Occipital lobe (tissue), 1 donor: ENCODE measurements at regions not wholly inside any gene's neighbourhood (a gene's known extent, or its start where the extent isn't known, plus 50 kb on each side); places are given as distances from the start of the nearest gene placed in this dataset.

Experiments
- DNase-seq: peaks from one replicate; lab custom pipeline; 2025; lab: John Stamatoyannopoulos, UW

GRCh38 chr4:124525524-124525923 is 187.0 kb downstream of the ANKRD50 start:
- peak; percentile 0 for DNase-seq

DNA sequence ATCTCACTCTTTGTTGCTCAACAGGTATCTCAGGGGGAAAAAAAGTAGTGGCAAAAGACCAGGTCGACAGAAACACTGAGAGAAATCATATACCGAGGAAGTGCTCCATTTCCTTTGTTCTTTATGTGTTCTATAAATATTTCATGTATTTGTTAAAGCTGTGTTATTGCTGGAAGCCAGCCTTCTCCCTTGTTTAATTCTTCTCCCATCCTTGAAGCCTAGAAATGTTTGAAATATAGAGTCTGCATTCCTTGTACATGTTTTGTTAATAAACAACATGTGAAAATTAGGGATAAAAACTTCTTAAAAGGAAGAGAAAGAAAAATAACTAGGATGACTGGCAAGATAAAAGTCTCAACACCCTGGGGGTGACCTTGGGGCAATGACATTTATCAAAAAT is 186.2 kb downstream of the ANKRD50 start:
- DNase-seq, result no peak

- no peak for DNase-seq
These were observed 185.8 kb downstream of the ANKRD50 start for GRCh38 chr4:124526769-124527168.

GRCh38 chr4:124527364-124527763 is 185.2 kb downstream of the ANKRD50 start:
- DNase-seq, result no peak

- no peak for DNase-seq
These were observed 183.4 kb downstream of the ANKRD50 start for GRCh38 chr4:124529131-124529530.

GRCh38 chr4:124530464-124531077 is 182.0 kb downstream of the ANKRD50 start:
- no peak for DNase-seq

GRCh38 chr4:124534131-124534530 is 178.4 kb downstream of the ANKRD50 start:
- DNase-seq, result no peak

- no peak for DNase-seq
These were observed 177.5 kb downstream of the ANKRD50 start for GRCh38 chr4:124535003-124535402.

DNA sequence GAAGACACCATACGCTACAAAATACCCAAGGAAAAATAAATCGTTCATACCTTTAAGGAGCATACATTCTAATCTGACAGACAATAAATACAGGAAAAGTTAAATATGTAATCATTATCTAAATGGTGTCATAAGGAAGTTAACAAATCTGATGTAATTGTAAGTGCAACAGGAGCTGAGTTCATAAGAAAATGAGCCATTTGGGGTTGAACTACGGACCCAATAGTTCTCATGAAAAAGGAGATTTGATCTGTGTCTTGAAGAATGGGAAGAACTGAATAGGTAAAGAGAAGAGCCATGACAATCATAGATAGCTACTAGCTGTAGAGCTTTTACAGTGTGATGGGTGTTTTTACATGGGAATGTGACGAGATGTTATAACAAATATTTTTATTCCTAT is 175.6 kb downstream of the ANKRD50 start:
- no peak for DNase-seq

DNA sequence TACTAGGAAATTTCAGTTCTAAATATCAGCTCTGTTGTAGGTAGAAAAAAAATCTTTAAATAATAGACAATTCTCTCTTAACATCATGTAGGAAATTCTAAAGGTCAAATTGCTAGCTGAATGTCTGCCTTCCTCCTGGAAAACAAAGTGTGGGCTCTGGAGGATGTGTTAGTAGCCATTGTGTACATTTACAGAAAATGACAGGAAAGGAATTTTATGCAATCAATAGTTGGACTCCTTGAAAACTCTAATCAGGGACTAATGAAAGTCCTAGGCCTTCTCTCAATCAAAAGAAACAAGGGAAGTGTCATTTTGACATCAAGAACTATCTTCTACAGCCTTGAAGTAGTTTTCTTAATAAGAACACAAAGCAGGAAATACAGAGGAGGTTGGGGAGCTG is 174.6 kb downstream of the ANKRD50 start:
- DNase-seq, result no peak

GRCh38 chr4:124540014-124540413 is 172.5 kb downstream of the ANKRD50 start:
- no peak for DNase-seq

DNA sequence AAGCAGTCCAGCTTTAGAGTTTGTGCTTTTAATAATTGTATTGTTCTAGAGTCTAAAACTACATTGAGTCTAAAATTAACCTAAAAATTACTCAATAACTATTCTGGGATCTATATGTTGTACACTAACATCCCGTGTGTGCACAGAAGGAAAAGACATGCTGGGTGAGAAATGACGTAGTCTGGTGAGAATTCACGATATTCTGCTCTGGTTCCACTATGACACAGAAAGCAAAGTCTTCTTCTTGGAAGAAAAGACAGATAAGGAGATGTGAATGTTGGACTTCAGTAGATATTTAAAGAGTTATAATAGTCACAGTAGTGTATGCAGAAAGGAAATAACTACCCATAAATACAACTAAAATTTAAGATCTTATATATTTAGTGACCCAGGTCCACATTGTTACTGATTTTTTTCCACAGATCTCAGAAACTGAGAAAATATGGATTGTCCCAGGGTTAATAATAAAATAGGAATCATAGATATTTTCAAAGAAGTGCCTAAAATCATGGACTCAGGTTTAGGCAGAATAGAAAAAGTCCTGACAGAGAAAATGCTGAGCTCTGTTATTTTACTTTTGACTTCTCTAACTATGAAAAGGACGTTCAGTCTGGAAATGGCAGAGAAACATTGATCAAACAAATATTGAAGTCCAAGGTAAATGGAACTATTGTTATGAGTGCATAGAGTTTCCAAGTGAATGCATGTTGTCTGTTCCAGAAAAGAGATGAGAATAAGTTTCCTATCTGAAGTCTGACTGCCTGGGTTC is 170.7 kb downstream of the ANKRD50 start:
- no peak for DNase-seq

DNA sequence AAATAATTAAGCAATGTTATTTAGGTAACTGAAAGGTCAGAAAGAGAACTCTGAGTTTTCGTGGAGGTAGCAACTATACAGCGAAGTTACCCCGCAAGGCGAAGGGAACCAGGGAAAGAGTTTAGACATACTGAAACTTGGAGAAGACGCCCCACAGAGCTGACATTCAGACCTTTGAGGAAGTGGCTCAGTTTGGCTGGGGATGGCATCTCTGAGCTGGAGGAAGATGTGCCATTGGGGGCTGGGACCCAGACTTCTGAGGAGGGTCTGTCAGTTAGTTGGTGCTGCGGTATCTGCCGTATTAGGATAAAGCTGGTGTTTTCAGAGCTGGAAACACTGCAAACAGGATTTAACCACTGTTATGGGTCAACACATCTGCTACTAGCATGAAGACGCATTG is 156.6 kb downstream of the ANKRD50 start:
- no peak for DNase-seq

DNA sequence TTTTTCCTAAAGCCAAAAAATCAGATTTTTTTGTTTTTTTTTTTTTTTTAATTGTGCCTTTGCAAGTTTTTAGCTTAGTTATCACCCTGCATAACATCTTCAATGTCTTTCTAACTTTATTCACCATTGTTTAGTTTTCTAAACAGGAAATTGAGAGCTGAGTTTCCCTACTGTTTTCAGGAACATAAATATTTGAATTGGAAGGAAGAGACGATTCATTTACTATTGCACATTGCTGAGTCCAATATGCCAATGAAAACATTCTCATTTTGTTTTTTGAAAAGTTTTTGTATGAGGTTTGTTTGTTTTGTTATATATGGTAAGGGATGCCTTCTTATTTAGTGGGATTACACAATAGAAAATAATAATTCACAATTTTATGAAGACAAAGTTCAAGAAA is 148.4 kb downstream of the ANKRD50 start:
- no peak for DNase-seq

DNA sequence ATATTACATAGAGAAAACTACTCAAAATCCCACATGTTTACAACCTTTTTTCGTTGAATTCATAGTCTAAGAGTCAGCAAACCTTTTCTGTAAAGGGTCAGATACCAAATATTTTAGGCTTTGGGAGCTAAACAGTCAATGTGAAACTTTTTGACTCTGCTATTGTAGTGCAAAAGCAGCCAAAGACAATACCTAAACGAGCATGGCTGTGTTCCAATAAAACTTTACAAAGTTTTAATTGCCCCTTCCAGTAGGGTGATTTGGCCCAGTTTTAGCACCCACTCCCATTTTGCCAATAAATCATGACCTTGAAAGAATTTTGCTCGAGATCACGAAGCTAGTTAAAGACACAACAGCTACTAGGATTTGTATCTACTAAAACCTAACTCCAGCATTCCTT is 147.2 kb downstream of the ANKRD50 start:
- no peak for DNase-seq

DNA sequence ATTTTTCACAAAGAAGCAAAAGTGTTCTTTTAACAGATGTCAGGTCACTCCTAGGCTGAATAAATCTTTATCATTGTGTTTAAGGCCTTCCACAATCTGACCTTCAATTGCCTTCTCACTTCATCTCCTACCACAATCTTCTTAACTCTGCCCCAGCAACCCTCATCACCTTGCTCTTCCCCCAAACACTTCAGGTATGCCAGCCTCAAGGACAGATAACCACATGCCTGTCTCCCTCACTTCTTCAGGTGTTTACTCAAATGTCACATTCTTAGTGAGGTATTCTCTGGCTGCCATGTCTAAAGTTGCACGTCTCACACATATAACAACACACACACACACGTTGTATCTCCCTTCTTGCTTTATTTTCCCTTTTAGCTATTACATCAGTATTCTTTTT is 146.5 kb downstream of the ANKRD50 start:
- no peak for DNase-seq

- DNase-seq, result no peak
These were observed 139.5 kb downstream of the ANKRD50 start for GRCh38 chr4:124573056-124573455.

- DNase-seq, result no peak
These were observed 132.6 kb downstream of the ANKRD50 start for GRCh38 chr4:124579896-124580295.

DNA sequence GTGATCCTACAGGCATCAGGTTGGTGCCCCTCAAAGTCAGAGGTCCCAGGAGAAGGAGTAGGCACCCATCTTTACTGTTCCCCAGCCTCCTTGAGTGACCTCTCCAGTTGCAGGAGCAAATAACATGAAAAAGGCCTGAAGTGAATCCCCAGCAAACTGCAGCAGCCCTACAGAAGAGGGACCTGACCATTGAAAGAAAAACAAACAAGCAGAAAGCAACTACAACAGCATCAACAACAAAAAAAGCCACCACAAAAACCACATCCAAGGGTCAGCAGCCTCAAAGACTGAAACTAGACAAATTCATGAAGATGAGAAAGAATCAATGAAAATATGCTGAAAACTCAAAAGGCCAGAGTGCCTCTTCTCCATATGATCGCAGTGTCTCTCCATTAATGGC is 128.7 kb downstream of the ANKRD50 start:
- DNase-seq, result no peak

GRCh38 chr4:124589786-124590185 is 122.7 kb downstream of the ANKRD50 start:
- DNase-seq, result no peak

GRCh38 chr4:124590480-124590879 is 122.1 kb downstream of the ANKRD50 start:
- DNase-seq, result no peak

GRCh38 chr4:124591637-124592036 is 120.9 kb downstream of the ANKRD50 start:
- DNase-seq, result no peak

DNA sequence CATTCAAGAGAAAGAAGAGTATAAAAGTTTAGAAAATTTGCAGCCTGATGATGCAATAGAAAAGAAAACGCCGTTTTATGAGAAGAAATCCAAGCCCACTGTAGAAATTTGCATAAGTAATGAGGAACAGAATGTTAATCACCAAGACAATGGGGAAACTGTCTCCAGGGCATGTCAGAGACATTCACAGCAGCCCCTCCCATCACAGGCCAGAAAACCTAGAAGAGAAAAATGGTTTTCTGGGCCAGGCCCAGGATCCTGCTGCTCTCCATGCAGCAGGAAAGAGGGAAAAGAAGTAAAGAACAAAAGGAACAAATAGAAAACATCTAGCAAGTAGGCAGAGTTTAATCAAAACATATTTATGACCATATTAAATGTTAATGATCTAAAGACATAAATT is 119.0 kb downstream of the ANKRD50 start:
- DNase-seq, result no peak
